CD4-positive, alpha-beta T cell treated with Interferon gamma for 1 hour (primary cell): ENCODE measurements at regions not wholly inside any gene's neighbourhood (a gene's known extent, or its start where the extent isn't known, plus 50 kb on each side); places are given as distances from the start of the nearest gene placed in this dataset.

Experiments used
- DNase-seq: peaks from one replicate; pipeline ENCODE4 v3.0.0-alpha.2; 2020

DNA sequence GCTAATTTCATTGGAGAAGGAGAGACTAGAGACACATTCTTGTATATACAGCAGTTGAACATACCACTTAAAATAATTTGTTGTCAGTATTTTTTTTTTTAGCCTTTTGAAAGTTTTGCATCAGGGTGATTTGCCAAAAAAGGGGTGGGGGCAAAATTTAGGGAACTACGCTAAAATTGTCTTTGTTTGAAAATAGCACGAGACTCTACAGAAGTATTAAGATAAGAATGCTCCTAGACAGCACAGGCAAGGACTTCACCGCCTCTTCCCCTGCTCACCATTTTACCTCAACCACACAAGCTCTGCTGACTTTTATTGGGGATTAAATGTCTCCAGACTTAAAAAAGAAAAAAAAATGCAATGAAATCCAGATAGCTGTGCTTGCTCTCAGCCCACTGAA, 236.1 kb upstream of the USP25 start:
- DNase-seq: no peak

DNA sequence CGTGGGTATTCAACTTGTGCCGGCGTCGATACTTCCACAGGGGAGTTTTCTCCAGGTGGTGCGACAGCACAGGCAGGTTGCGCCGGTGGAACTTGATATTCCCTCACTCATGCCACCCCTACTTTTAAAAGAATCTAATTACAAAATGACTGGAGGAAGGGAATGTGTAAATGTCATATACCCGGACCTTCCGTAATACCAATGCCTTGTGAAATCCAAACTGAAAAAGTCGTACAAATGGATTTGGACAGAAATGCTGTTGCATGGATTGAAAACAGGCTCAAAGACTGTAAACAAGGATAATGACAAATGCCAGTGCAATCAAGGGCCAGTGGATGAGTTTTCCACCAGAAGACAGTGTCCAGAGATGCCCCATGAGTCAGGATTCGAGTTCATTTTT, 235.3 kb upstream of the USP25 start:
- DNase-seq: no peak

DNA sequence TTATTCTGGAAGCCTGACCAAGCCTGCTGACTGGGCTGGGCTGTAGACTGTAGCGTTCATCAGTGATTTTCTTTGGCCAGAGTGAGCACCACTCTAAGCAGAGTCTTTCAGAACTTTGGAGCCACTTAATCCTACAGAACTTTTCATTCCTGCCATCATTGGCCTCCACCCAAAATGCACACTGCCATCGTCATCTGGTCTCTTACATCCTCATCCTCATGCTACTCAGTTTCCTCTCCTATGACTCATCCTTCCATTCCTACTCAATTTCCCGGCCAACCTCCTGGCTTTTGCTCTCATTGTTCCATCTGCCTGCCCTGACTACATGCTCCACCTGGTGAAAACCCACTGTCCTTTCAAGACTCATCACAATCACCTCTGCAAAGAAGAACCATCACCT, 233.8 kb upstream of the USP25 start:
- no peak for DNase-seq

DNA sequence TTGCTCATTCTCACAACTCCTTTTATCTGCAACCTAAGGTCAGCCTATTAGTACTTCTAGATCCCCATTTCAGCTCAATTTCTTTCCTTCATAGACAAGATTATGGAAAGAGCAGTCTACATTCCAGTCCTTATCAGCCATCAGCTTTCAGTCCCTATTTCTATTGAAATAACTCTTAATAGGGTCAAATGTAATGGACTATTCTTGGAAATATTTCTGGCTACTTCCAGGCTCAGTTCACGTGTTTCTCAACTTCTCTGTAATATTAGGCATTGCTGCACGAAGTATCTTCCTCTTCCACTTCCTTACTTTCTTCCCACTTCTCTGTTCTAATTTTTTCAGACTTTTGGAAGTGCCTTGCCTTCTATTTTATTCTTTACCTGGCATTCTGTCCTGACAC, 232.9 kb upstream of the USP25 start:
- DNase-seq: no peak

DNA sequence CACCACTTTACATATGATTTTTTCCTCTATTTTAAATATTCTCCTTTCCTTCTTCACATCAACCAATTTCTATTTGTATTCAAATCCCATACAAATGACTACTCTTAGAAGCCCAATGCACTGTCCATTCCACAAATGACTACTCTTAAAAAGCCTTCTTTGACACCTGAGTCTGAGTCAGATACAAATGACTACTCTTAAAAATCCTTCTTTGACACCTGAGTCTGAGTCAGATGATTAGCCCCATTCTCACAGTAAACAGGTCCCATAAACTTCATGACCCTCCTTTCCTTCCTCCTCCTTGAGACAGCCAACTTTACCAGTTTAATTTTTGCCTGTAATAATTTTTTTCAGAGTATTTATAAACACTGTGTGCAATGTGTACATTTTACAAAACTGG, 231.3 kb upstream of the USP25 start:
- no peak for DNase-seq

DNA sequence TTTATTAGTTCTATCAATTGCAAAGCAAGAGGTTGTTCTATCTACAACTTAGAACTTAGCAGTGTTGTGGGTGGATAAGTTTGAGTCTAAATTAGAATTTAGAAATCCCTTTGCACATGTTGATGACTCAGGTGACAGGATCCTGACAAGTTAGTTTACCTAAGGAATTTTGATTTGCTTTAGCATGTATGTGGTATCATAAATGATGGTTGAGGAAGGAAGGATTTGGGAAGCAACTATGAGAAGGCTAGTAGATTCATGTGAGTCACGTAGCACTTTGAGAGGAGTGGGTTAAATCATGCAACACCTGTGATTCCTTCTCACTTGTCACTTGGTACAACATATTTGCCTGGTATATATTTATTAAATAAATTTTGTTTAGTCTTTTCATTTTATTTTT, 223.7 kb upstream of the USP25 start:
- no peak for DNase-seq

DNA sequence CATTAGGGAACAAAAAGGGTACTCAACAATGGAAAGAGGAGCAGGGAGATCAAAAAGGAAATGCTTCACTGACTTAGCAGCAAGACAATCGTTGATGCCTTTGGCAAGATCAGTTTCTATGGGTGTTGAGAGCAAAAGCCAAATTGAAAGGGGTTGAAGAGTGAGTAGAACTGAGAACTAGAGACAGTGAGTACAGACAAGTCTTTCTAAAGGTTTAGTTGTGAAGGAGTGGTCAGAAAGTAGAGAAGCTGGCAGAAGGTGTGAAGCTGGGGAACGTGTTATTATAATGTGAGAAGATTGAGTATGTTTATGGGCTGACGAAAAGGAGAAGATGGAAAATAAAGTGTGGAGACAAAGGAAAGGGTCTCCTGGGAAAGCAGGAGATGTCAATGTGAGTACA, 221.2 kb upstream of the USP25 start:
- no peak for DNase-seq

DNA sequence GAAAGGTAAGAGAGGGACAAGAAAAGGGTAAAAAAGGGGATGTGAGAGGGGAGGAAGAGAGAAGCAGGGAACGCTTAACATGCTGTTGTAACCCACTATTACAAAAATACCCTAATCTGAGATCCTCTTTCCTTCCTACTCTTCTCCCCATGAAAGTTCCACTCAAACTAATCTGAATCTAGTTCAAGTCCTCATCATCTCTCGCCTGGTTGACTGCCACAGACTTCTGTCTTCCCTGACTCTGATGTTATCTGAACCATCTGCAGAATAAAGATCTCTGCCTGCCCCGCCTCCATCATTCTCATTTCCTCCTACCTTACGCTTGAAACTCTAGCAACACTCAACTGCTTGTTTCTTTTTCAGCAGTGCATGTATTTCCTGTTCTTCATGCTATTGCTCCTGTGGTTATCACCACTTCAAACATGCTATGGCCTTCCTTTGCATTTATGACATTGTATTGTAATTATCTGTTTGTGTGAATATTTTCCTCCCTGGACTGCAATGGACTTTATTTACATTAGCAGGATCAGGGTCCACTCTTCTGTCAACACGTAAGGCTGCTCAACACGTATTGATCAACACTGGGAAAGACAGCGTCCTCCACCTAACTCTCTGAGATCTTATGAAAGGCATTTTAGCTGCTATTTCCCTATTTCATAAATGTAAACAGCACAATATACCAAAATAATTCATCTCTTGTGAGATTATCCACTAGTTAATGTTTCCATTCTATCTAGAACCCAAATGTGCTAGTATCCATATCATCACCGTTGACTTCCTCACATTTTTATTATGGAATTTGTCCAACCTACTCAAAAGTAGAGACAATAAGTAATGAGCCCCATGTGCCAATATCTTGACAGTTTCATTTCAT, 215.5 kb upstream of the USP25 start:
- peak; percentile 51 for DNase-seq

DNA sequence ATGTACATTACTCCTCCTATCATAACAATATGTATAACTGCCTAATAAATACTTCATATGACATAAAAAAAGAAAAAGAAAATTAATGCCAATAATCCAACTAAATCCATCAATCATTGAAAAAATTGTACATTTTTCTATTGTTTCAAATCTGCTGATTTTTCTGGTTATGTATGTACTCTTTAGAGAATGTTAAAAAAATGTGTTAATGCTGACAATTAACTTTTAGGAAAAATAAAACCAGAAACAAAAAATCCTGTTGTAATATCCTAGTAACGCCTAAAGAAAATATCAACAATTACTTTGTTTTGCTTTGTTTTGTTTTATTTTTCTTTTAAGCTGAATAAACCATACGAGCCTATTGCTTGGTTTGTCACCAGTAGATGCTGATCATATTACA, 213.9 kb upstream of the USP25 start:
- DNase-seq: no peak

DNA sequence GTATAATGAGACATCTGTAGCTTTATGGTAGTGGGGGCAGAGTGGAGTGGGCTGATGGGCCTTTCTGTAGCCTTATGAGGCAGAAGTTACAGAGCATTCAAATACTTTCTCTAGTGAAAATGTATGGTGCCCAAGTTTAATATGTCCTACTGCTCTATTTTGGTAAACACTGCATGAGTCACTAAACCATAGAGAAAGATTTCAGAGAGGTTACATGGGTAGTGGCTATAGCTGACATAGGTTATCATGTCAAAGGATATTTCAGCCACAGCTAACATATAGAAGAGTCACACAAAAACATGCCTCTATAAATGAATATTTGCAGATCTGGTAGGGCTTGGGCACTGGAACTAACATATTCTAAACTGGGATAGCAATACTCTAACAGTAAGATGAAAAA, 212.4 kb upstream of the USP25 start:
- DNase-seq: no peak

DNA sequence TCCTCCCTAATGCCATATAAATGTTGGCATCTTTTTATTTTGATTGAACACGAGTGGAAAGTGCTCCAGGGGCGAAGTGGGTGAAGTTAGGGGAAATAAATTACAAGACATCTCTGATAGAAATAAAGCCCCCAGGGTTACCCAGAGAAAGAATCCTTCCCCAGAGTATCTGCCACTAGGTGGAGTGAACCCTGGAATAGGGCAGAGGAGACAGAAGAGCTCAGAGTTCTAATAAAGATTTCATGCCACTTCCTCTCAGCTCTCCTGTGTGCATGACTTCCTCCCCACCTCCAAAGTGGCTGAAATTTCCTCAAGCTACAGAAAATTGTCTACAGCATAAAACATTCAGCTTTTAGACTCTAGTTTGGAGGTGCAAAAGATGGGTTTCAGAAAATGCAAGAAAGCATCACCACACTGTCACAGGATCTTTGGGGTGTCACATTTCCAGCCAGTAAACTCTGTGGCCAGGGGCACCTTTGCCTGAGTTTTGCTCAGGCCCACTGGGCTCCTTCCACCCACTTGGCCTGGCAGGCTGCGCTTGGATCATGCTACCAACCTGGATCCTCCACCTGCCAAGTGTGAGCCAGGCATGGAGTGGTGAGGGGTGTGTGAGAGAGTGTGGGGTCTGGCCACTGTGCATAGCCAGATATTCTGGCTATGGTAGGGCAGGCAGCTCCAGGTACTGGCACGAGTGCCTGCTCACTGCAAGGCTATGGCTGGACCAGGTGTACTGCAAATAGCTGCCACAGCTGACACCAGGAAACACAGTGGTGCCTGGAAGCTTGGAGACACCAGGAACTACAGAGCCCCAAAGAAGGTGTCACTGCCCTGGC, 208.8 kb upstream of the USP25 start:
- DNase-seq: no peak

DNA sequence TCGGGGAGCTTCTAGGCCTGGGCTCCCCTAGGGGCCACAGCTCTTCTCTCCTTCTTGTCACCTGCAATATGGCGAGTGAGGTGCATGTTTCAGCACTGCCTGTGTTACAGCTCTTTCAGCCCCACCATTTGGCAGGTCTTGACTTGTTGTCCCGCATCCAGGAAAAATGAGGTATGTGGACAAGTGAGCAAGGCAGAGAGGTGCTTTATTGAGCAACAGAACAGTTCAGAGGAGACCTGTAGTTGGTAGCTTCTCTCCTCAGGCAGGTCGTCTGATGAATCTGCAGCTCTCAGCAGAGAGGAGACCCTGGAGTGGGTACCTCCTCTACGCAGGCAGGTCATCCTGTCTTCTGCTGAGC, 208.2 kb upstream of the USP25 start:
- no peak for DNase-seq

DNA sequence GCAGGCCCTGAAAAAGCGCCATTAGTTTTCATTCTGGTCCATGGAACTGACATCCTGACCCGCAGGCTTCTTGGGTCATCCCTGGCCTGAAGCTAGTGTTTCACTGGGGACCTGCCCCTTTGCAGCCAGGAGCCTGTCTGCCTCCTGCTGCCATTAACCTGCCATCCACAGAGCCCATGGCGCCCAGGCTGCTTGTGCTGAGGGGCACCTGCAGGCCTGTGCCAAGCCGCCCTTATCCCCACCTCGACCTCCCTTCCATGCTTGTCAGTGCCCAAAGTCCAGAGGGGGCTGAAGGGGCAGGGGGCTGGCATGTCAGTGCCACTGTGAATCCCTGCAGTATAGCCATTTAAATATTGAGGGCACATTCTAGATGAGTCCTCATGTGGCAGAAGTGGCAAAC, 207.6 kb upstream of the USP25 start:
- no peak for DNase-seq

DNA sequence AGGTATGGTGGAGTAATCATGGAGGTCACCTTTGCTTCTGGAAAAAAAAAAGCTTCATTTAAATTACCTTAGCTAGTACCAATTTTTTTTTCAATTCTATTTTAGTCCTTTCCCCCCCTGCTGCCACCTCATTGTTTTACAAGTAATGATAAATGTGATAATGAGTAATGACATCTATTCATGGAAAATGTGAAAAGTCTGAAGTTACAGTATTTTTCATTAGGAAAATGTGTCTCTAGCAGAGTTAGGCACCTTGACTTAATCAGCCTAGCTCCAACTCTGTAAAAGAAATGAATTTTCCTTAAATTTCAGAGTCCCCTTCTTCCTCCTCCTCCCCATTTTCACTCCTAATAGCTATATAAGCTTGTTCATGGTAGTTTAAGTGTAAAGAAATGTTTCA, 204.9 kb upstream of the USP25 start:
- no peak for DNase-seq

DNA sequence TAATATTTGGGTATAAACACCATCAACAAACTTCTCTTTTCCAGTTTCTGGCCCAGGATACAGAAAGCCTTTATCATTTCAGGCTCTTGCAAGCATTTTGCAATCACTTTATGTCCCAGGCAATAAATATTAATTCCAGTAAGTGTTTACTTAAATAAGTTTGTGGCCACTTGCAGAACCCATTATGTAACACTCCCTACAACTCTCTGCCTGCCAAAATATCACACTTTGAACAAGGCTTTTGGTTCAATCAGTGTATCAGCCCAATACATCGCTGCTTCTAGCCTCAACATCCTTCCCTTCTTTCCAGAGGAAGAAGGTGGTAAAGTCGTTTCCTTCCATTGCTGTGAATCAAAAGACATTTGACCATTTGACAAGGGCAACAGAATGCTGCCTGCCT, 203.0 kb upstream of the USP25 start:
- no peak for DNase-seq

DNA sequence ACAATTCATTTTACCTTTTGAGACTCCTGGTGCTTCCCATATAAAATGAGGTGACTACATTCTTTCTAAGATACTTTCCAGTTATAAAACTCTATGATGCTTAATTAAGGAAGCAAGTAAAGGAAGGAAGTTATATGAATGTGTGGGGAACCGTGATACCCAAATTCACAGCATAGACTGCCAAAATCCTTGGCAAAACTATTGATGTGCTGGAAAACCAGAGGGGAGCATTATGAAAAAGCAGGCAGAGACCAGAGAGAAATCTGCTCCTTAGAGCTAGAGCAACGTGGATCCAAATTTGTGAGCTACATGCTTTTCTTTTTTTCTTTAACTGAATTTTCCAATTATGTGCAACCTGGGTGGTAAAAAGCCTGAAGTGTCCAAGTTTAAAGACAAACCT, 201.4 kb upstream of the USP25 start:
- no peak for DNase-seq

DNA sequence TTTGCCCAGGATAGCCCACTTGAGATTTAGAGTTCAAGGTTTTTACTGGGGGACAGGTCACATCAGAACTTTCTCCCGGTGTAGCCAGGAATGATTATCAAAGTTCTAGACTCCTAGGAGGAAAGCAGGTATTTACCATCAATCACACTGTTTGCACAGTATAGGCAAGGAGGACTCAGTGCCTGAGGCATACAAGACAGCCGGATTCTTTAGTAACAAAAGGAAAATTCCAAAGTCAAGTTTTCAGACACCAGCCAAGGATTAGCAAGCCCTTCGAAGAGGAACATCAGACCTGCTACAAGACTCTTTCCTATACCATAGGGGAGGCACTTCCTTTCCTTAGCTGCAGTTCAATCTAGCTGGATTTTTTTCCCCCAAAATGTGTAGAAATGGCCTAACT, 197.8 kb upstream of the USP25 start:
- DNase-seq: no peak

DNA sequence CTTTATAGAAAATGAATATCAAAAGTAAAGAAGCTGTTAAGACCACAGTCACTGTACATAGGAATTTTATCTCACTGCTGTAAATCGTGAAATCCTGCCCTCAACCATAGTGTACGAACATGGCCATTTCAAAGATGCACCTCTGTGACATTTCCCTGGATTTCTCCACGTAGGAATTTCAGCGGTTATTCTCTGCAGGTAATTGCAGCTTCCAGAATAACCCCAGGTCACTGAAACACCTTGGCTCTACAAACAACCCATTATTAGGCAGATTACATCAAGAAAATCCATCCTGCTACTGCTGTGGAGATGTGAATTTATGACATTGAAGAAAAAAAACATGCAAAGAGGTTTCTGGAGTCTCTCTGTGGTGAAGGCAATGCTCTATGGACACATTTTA, 196.2 kb upstream of the USP25 start:
- DNase-seq: no peak

DNA sequence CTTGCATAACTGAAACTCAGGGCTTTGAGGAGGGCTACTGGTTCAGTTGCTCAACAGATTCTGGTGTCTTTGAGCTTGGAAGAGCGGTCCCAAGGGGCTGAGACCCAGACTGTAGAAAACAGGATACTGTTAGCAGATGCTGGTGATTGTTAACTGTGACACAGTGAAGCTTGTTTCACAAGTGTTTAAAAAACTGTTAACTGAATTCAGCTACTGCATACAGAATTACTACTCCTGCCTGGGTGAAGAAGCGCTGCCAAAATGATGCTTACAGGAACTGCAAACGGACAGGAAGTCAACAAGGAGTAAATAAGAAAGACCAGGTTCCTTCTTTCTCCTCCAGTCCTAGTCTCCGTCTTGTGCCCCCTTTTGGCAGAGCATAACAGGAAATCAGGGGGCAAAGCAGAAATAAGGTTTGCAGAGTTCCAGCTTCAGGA, 195.3 kb upstream of the USP25 start:
- DNase-seq: no peak

DNA sequence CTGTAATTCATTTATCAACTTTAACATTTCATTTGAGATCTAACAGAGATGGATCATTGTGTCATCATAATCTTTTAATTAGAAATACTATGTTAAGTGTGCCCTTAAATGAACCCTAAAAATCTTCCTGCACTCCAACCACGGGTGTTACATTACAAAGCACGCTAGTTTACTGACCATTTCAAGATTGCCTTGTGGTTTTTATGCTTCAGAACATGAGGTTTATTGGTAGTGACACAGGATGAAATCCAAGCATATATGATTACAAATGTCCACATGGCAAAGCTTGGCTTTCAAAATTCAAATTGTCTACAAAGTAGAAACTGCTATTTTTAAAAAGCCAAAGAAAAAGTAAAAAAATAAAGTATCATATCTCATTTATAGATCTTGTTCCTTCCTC, 190.4 kb upstream of the USP25 start:
- DNase-seq: no peak

DNA sequence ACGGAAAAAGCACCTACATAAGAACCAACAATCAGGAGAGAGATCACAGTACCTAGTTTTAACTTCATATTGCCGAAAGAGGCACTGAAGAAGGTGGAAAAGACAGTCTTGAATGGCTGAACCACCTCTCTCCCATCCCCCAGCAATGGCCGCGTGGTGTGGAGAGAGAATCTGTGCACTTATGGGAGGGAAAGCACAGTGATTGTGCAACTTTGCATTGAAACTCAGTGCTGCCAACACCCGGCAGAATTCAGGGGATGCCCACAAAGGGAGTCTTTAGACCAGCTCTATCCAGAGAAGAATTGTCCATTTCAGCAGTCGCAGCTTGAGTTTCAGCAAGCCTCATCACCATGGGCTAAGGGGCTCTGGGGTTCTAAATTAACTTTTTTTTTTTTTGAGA, 186.3 kb upstream of the USP25 start:
- no peak for DNase-seq

DNA sequence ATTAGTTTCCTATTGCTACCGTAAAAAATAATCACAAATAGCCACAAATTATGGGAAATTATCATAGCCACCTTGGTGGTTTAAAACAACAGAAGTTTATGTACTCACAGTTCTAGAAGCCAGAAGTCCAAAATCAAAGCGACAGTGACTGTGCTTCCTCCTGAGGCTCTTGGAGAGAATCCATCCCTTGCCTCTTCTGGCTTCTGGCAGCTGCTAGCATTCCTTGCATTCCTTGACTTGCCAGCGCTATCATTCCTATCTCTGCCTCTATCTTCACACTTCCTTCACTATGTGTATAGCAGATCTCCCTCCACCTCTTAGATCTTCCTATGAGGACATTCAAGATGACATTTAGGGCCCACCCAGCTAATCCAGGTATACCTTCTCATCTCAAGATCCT, 180.1 kb upstream of the USP25 start:
- no peak for DNase-seq

DNA sequence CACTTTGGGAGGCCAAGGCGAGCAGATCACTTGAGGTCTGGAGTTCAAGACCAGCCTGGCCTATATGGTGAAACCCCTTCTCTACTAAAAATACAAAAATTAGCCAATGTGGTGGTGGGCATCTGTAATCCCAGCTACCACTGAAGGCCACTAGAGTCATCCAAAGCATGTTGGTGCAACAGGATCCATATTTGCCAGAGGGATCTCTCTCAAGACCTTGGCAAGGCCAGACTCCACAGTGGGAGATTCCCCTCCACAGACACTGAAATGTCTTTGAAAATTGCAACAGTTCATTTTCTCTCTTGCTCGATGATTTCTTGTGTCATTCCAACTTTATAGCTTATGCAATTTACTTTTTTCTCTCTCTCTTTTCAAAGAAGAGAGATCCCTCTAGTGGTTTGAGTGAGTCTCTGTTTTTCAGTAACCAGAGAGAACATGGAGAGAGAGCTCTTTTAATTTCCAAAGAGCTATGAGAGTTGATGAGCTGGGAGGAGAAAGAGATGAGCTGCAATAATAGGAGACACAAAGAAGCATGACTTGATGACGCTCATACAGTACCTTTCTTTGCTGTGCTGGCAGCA, 176.8 kb upstream of the USP25 start:
- DNase-seq: no peak

DNA sequence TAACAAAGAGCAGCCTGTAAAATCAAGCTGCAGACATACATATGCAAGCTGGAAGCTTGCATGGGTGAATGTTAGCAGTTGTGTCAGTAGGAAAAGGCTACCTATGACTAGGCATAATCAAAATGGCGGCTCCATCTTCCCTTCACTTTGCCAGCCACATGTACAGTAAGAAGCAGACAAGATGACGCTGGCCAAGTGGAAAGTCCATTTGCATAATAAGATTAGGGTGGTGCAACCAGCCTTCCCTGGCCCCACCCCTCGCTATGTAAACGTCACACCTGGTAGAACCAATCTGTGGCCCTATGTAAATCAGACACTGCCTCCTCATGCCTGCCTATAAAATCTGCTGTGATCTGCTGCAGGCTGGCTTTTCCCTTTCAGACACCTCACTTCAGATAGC, 171.9 kb upstream of the USP25 start:
- DNase-seq: no peak
